Body of pancreas (tissue), 4 donors: ENCODE measurements at regions not wholly inside any gene's neighbourhood (a gene's known extent, or its start where the extent isn't known, plus 50 kb on each side); places are given as distances from the start of the nearest gene placed in this dataset.

Experiments used
- ATAC-seq: fragments of 150-250 bp; one replicate; pipeline ENCODE4 v1.9.1; 2016
- DNase-seq, 4 donors: peaks; one replicate each; pipeline ENCODE4 v3.0.0-alpha.2; 2019
- H3K27ac ChIP-seq, 4 donors: fragments of 200-600 bp; sonication (generic); 1 replicate in 3 of 4; 2 replicates in 1 of 4; pipeline versions ENCODE4 v1.5.1 to v1.6.1; 2016 to 2019; ENCODE audit warnings: mild to moderate bottlenecking in 1 of 4, mixed read lengths in 1 of 4, moderate library complexity in 1 of 4
- H3K27me3 ChIP-seq, 2 donors: fragments of 200-600 bp; sonication (generic); one replicate each; pipeline ENCODE4 v1.6.0; 2016; ENCODE audit warnings: mild to moderate bottlenecking in 1 of 2
- H3K36me3 ChIP-seq, 2 donors: fragments of 200-600 bp; sonication (generic); replicated peaks in 1 of 2; 2 replicates each; pipeline ENCODE4 v1.5.1; 2016; ENCODE audit warnings: low read depth in 2 of 2; ENCODE audit not compliant: insufficient read depth in 1 of 2
- H3K4me1 ChIP-seq: fragments of 200-600 bp; sonication (generic); one replicate; pipeline ENCODE4 v1.6.0; 2016
- H3K4me3 ChIP-seq, 2 donors: fragments of 200-600 bp; sonication (generic); 1 replicate in 1 of 2; 2 replicates in 1 of 2; pipeline ENCODE4 v1.5.1; 2016 to 2019
- H3K9me3 ChIP-seq, 3 donors: fragments of 200-600 bp; sonication (generic); 1 replicate in 2 of 3; 2 replicates in 1 of 3; pipeline ENCODE4 v1.5.1; 2016
- CTCF ChIP-seq, 7 experiments: fragments of 450-650 bp in 4 of 7; fragments of 200-600 bp in 3 of 7; sonication (generic) in 3 of 7; IDR thresholded peaks; one replicate each; pipeline ENCODE4 v1.5.1; 2016 to 2019; ENCODE audit warnings: antibody characterized with exemption in 7 of 7
- POLR2A ChIP-seq, 3 donors: fragments of 450-650 bp; IDR thresholded peaks; one replicate each; pipeline ENCODE4 v1.6.1; 2016; ENCODE audit warnings: antibody characterized with exemption in 3 of 3, mild to moderate bottlenecking in 2 of 3
- WGBS, 2 donors: methylation state at CpG; one replicate each; pipeline ENCODE4 v1.1.5; 2017; 5-methylcytosine and 5-hydroxymethylcytosine counted together
- intact Hi-C: fragments of 100-400 bp; cut with DNase I; formaldehyde crosslinking; loops from one replicate; pipeline ENCODE4 v1.15.1; 2023

GRCh38 chr20:11468880-11469279, 448.8 kb upstream of the BTBD3 start:
- TF ChIP-seq POLR2A (IDR thresholded peaks at IDR 0.05), result no peak
- TF ChIP-seq CTCF (IDR thresholded peaks at IDR 0.05), result no peak

GRCh38 chr20:11469795-11470435, 447.8 kb upstream of the BTBD3 start:
- DNase-seq (no peak), ATAC-seq (no peak)
- no peaks in the 10 kb centered on the region for H3K36me3 ChIP-seq
- 87 to 88% methylated on average over 1 of the region's 1 CpG for WGBS, 2 donors
- no peak overlapping the region for H3K27ac ChIP-seq
- H3K9me3 ChIP-seq, result no peaks in the 10 kb centered on the region
- H3K27me3 ChIP-seq, result no peaks in the 10 kb centered on the region
- TF ChIP-seq POLR2A (IDR thresholded peaks at IDR 0.05) (no peak), CTCF (IDR thresholded peaks at IDR 0.05) (no peak)
- H3K4me3 ChIP-seq, result no peak overlapping the region
- no peaks in the 10 kb centered on the region for H3K4me1 ChIP-seq
- intact Hi-C loops, result no loop called here

More at GRCh38 chr20:11468880-11469279, 448.8 kb upstream of the BTBD3 start:
- DNase-seq, result no peak
- 67 to 72% methylated on average over 2 of the region's 2 CpGs for WGBS, 2 donors
- H3K4me3 ChIP-seq, result no peak overlapping the region
- no peak overlapping the region for H3K27ac ChIP-seq
- no peak for ATAC-seq
- intact Hi-C loops, result no loop called here
- H3K27me3 ChIP-seq, result no peaks in the 10 kb centered on the region
- H3K36me3 ChIP-seq, result no peaks in the 10 kb centered on the region
- no peaks in the 10 kb centered on the region for H3K9me3 ChIP-seq
- no peaks in the 10 kb centered on the region for H3K4me1 ChIP-seq

GRCh38 chr20:11473983-11474382, 443.7 kb upstream of the BTBD3 start:
- H3K9me3 ChIP-seq, result no peaks in the 10 kb centered on the region
- DNase-seq (no peak), ATAC-seq (no peak)
- H3K27me3 ChIP-seq, result no peaks in the 10 kb centered on the region
- no peaks in the 10 kb centered on the region for H3K4me1 ChIP-seq
- no peaks in the 10 kb centered on the region for H3K36me3 ChIP-seq
- no peak overlapping the region for H3K4me3 ChIP-seq
- TF ChIP-seq CTCF (IDR thresholded peaks at IDR 0.05) (no peak), POLR2A (IDR thresholded peaks at IDR 0.05) (no peak)
- H3K27ac ChIP-seq, result no peak overlapping the region
- intact Hi-C loops, result no loop called here

- intact Hi-C loops, result no loop called here
- H3K27ac ChIP-seq, result no peak overlapping the region
- TF ChIP-seq CTCF (IDR thresholded peaks at IDR 0.05) (no peak), POLR2A (IDR thresholded peaks at IDR 0.05) (no peak)
- no peak overlapping the region for H3K4me3 ChIP-seq
- no peak for ATAC-seq
- H3K36me3 ChIP-seq, result no peaks in the 10 kb centered on the region
- H3K9me3 ChIP-seq, result no peaks in the 10 kb centered on the region
- no peak for DNase-seq
- no peaks in the 10 kb centered on the region for H3K27me3 ChIP-seq
- no peaks in the 10 kb centered on the region for H3K4me1 ChIP-seq
- WGBS, 2 donors, result 83 to 88% methylated on average over 1 of the region's 1 CpG
Measured at GRCh38 chr20:11483697-11484096, 434.0 kb upstream of the BTBD3 start.

- Histone ChIP-seq H3K27me3 (no peaks in the 10 kb centered on the region), H3K4me3 (no peak overlapping the region), H3K4me1 (no peaks in the 10 kb centered on the region), H3K36me3 (no peaks in the 10 kb centered on the region), H3K9me3 (no peaks in the 10 kb centered on the region), H3K27ac (no peak overlapping the region)
- DNase-seq, result no peak
- intact Hi-C loops, result no loop called here
- no peak for ATAC-seq
- 79 to 89% methylated on average over 1 of the region's 1 CpG for WGBS, 2 donors
- TF ChIP-seq POLR2A (IDR thresholded peaks at IDR 0.05) (no peak), CTCF (IDR thresholded peaks at IDR 0.05) (no peak)
Measured at GRCh38 chr20:11484479-11484878, 433.2 kb upstream of the BTBD3 start.
